ENCODE measurements at regions not wholly inside any gene's neighbourhood (a gene's known extent, or its start where the extent isn't known, plus 50 kb on each side); places are given as distances from the start of the nearest gene placed in this dataset.

DNA sequence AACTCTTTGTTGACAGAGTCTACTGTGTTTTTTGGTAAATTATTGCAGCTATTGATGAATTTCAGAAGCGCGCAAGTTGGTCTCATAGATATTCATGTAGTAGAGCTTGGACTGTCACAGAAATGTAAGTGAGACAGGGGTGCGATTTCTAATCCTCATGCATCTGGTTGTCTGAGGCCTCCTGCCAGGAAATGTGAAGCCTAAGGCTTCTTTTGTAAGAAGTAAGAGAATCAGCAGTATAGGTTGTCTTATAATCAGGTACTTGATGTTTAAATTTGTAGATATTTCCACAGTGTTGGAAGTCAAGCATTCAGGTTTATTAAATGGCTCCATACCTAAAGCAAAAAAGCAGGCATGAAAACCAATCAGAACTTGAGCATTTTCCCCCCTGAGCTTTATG, 332.9 kb upstream of the FMN2 start:
- Histone ChIP-seq H3K18ac (ENCODE audit: low read depth, low read length) (no peak overlapping the region), H3K4me1 (ENCODE audit: control insufficient read depth, insufficient read depth, low read length) (no peaks in the 10 kb centered on the region), H2BK20ac (ENCODE audit: low read depth, low read length) (no peak overlapping the region), H3K4me2 (ENCODE audit: low read depth, low read length) (no peak overlapping the region), H3K9me1 (ENCODE audit: insufficient read depth, low read length) (no peaks in the 10 kb centered on the region), H2AK5ac (ENCODE audit: low read depth, low read length) (no peak overlapping the region), H3K14ac (replicated peaks; ENCODE audit: low read depth, low read length) (no peak overlapping the region), H4K20me1 (ENCODE audit: insufficient read depth, low read length) (no peaks in the 10 kb centered on the region), H3K27ac (ENCODE audit: insufficient read depth, low read length) (no peak overlapping the region), H4K5ac (ENCODE audit: low read depth, low read length) (no peak overlapping the region), H4K91ac (ENCODE audit: insufficient read depth, low read depth, low read length) (no peak overlapping the region), H3K27me3 (ENCODE audit: control insufficient read depth, insufficient read depth, low read length) (no peaks in the 10 kb centered on the region), H3K4ac (ENCODE audit: low read depth, low read length) (no peak overlapping the region), H4K8ac (ENCODE audit: low read depth in 2 of 2, low read length in 2 of 2) (no peak overlapping the region), H3K23ac (ENCODE audit: low read depth, low read length) (no peak overlapping the region), H2BK120ac (ENCODE audit: low read depth, low read length) (no peak overlapping the region), H3K79me1 (ENCODE audit: low read depth in 1 of 2, low read length in 2 of 2) (no peaks in the 10 kb centered on the region), H3K36me3 (ENCODE audit: control insufficient read depth, insufficient read depth, low read length) (no peaks in the 10 kb centered on the region), H3K56ac (ENCODE audit: extremely low read depth, insufficient read depth, low read length) (no peak overlapping the region), H2BK15ac (ENCODE audit: low read depth, low read length) (no peak overlapping the region), H2BK5ac (ENCODE audit: low read depth, low read length, poor library complexity, severe bottlenecking) (no peak overlapping the region), H2AK9ac (replicated peaks; ENCODE audit: low read depth, low read length, poor library complexity) (no peak overlapping the region), H3K4me3 (ENCODE audit: insufficient read depth, low read depth, low read length) (no peak overlapping the region), H3K9ac (ENCODE audit: low read depth, low read length) (no peak overlapping the region), H3K9me3 (ENCODE audit: control insufficient read depth, insufficient read depth, low read length) (peaks cover 2% of the 10 kb centered on the region; the same call in 1 of the 2 replicates), H2AFZ (replicated peaks; ENCODE audit: low read length, poor library complexity) (no peak overlapping the region)
- intact Hi-C loops (cut with micrococcal nuclease), result no loop called here
- CTCF ChIA-PET, result interaction anchor here (0.6 kb wide), 1 partner anchor 1657 kb away, joined by 5 read pairs; no protein-coding TSS in a partner anchor
- DNase-seq, result no peak
- dilution Hi-C loops (cut with HindIII; ENCODE audit: low sequenced_read_pairs, unreplicated experiment), result no loop called here
- POLR2A ChIA-PET (ENCODE audit: unreplicated experiment), result no interaction called here
- in situ Hi-C loops (cut with MboI; ENCODE audit: low sequenced_read_pairs), result no loop called here
- TF ChIP-seq RFX5 (IDR thresholded peaks at IDR 0.05; ENCODE audit: low read depth, low read length) (no peak), FOS (IDR thresholded peaks at IDR 0.05; ENCODE audit: low read depth, low read length) (no peak), BHLHE40 (IDR thresholded peaks at IDR 0.05; ENCODE audit: low read depth, low read length) (no peak), RAD21 (IDR thresholded peaks at IDR 0.05; ENCODE audit: low read length) (no peak), SMC3 (IDR thresholded peaks at IDR 0.05; ENCODE audit: low read depth, low read length) (no peak), CEBPB (IDR thresholded peaks at IDR 0.05; ENCODE audit: low read depth, low read length) (no peak), POLR2A (IDR thresholded peaks at IDR 0.05; ENCODE audit: low read depth, low read length) (no peak), MAZ (IDR thresholded peaks at IDR 0.05; ENCODE audit: borderline replicate concordance, low read depth, low read length) (no peak), MXI1 (IDR thresholded peaks at IDR 0.05; ENCODE audit: borderline replicate concordance, low read depth, low read length) (no peak), NFE2L2 (IDR thresholded peaks at IDR 0.05; ENCODE audit: low read depth, low read length) (no peak), CHD1 (IDR thresholded peaks at IDR 0.05; ENCODE audit: low read depth, low read length) (no peak), MAFK (IDR thresholded peaks at IDR 0.05; ENCODE audit: low read depth, low read length) (no peak)
- TF ChIP-seq, protein P1, sequence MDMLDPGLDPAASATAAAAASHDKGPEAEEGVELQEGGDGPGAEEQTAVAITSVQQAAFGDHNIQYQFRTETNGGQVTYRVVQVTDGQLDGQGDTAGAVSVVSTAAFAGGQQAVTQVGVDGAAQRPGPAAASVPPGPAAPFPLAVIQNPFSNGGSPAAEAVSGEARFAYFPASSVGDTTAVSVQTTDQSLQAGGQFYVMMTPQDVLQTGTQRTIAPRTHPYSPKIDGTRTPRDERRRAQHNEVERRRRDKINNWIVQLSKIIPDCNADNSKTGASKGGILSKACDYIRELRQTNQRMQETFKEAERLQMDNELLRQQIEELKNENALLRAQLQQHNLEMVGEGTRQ (IDR thresholded peaks at IDR 0.05; ENCODE audit: low read depth, low read length), result no peak
- TF ChIP-seq, protein P2, sequence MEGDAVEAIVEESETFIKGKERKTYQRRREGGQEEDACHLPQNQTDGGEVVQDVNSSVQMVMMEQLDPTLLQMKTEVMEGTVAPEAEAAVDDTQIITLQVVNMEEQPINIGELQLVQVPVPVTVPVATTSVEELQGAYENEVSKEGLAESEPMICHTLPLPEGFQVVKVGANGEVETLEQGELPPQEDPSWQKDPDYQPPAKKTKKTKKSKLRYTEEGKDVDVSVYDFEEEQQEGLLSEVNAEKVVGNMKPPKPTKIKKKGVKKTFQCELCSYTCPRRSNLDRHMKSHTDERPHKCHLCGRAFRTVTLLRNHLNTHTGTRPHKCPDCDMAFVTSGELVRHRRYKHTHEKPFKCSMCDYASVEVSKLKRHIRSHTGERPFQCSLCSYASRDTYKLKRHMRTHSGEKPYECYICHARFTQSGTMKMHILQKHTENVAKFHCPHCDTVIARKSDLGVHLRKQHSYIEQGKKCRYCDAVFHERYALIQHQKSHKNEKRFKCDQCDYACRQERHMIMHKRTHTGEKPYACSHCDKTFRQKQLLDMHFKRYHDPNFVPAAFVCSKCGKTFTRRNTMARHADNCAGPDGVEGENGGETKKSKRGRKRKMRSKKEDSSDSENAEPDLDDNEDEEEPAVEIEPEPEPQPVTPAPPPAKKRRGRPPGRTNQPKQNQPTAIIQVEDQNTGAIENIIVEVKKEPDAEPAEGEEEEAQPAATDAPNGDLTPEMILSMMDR (conservative IDR thresholded peaks at IDR 0.05; ENCODE audit: low read depth, low read length), result no peak
- TF ChIP-seq, protein P3, sequence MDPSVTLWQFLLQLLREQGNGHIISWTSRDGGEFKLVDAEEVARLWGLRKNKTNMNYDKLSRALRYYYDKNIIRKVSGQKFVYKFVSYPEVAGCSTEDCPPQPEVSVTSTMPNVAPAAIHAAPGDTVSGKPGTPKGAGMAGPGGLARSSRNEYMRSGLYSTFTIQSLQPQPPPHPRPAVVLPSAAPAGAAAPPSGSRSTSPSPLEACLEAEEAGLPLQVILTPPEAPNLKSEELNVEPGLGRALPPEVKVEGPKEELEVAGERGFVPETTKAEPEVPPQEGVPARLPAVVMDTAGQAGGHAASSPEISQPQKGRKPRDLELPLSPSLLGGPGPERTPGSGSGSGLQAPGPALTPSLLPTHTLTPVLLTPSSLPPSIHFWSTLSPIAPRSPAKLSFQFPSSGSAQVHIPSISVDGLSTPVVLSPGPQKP (IDR thresholded peaks at IDR 0.05; ENCODE audit: borderline replicate concordance, low read depth, low read length), result no peak
- WGBS, 2 experiments (ENCODE audit: extremely low coverage in 2 of 2, insufficient read length in 1 of 2), result no CpG with 5 or more reads among the region's 3 CpGs
- no TSS peak for BruUV-seq (replicated peaks)
- ATAC-seq (ENCODE audit: low read depth), result no peak

Data from IMR-90 (cell line).